HG02973 (cell line): ENCODE measurements at regions not wholly inside any gene's neighbourhood (a gene's known extent, or its start where the extent isn't known, plus 50 kb on each side); places are given as distances from the start of the nearest gene placed in this dataset.
"Not testable (repeated sequence)": the region's sequence is repeated elsewhere in the genome, so short reads cannot be mapped to it uniquely, and the experiment has no call there.

Experiments
- ATAC-seq: cut with Tn5 transposase; IDR thresholded peaks from one replicate; pipeline ENCODE4 v1.9.1; 2021; ENCODE audit warnings: moderate library complexity; ENCODE audit not compliant: unreplicated experiment

- ATAC-seq, result no peak
Measured at GRCh38 chr11:11220786-11221185, 132.3 kb downstream of the CSNK2A3 start.

- ATAC-seq, result no peak
Measured at GRCh38 chr11:11218629-11218986, 134.4 kb downstream of the CSNK2A3 start.

GRCh38 chr11:11217929-11218628 is 135.0 kb downstream of the CSNK2A3 start:
- no peak for ATAC-seq

GRCh38 chr11:11217289-11217928 is 135.6 kb downstream of the CSNK2A3 start:
- ATAC-seq, result no peak

GRCh38 chr11:11215944-11216343 is 137.1 kb downstream of the CSNK2A3 start:
- no peak for ATAC-seq

GRCh38 chr11:11215058-11215815 is 137.8 kb downstream of the CSNK2A3 start:
- no peak for ATAC-seq

GRCh38 chr11:11213117-11213516 is 139.9 kb downstream of the CSNK2A3 start:
- ATAC-seq, result no peak

GRCh38 chr11:11211888-11212287 is 141.2 kb downstream of the CSNK2A3 start:
- no peak for ATAC-seq

- no peak for ATAC-seq
Measured at GRCh38 chr11:11211186-11211585, 141.9 kb downstream of the CSNK2A3 start.

- no peak for ATAC-seq
Measured at GRCh38 chr11:11210446-11210845, 142.6 kb downstream of the CSNK2A3 start.

GRCh38 chr11:11209967-11210366 is 143.1 kb downstream of the CSNK2A3 start:
- no peak for ATAC-seq

- ATAC-seq, result no peak
Measured at GRCh38 chr11:11208994-11209393, 144.1 kb downstream of the CSNK2A3 start.

GRCh38 chr11:11207428-11207827 is 145.6 kb downstream of the CSNK2A3 start:
- ATAC-seq, result no peak

GRCh38 chr11:11206484-11206883 is 146.6 kb downstream of the CSNK2A3 start:
- no peak for ATAC-seq

GRCh38 chr11:11202885-11203284 is 150.2 kb downstream of the CSNK2A3 start:
- ATAC-seq, result no peak

- not testable (repeated sequence) for ATAC-seq
Measured at GRCh38 chr11:11201302-11201701, 151.7 kb downstream of the CSNK2A3 start.

GRCh38 chr11:11192541-11192940 is 160.5 kb downstream of the CSNK2A3 start:
- ATAC-seq, result no peak

GRCh38 chr11:11189506-11189905 is 163.5 kb downstream of the CSNK2A3 start:
- ATAC-seq, result no peak

- no peak for ATAC-seq
Measured at GRCh38 chr11:11186249-11186648, 166.8 kb downstream of the CSNK2A3 start.

- ATAC-seq, result no peak
Measured at GRCh38 chr11:11182261-11182660, 170.8 kb downstream of the CSNK2A3 start.

GRCh38 chr11:11178671-11179638 is 174.1 kb downstream of the CSNK2A3 start:
- ATAC-seq, result no peak
